ENCODE measurements at regions not wholly inside any gene's neighbourhood (a gene's known extent, or its start where the extent isn't known, plus 50 kb on each side); places are given as distances from the start of the nearest gene placed in this dataset.

DNA sequence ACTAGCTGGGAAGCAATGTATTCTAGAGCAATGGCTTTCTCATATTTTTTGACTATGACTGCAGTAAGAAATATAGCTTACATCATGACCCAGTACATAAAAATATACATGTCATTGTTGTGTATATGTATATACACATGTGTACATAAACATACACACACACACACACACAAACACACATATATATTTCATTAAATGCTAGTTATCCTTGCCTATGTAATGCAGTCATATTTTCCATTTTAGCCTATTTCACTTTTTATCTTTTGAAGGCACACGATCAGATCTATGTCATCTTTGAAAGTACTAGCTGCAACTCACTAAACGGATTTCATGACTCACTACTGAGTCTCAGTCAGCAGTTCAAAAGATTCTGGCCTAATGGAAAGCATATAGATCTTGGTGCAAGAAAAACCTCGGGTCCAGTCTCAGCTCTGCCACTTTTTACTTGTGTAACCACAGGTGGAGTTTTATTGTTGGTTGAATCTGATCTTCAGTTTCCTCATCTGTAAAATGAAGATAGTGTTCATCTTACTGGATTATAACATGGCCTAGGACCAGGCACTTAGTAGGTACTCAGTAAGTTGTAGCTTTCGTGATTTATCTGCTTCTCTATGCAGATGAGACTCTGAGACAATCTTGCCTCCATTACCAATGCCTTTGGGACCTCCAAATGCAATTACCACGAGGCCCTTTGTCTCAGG, 325.6 kb downstream of the RRAGC start:
- TF ChIP-seq, protein P1, sequence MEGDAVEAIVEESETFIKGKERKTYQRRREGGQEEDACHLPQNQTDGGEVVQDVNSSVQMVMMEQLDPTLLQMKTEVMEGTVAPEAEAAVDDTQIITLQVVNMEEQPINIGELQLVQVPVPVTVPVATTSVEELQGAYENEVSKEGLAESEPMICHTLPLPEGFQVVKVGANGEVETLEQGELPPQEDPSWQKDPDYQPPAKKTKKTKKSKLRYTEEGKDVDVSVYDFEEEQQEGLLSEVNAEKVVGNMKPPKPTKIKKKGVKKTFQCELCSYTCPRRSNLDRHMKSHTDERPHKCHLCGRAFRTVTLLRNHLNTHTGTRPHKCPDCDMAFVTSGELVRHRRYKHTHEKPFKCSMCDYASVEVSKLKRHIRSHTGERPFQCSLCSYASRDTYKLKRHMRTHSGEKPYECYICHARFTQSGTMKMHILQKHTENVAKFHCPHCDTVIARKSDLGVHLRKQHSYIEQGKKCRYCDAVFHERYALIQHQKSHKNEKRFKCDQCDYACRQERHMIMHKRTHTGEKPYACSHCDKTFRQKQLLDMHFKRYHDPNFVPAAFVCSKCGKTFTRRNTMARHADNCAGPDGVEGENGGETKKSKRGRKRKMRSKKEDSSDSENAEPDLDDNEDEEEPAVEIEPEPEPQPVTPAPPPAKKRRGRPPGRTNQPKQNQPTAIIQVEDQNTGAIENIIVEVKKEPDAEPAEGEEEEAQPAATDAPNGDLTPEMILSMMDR (IDR thresholded peaks at IDR 0.05; ENCODE audit: low read depth, low read length), result no peak
- no peak for DNase-seq (ENCODE audit: extremely low read depth, low read depth)

DNA sequence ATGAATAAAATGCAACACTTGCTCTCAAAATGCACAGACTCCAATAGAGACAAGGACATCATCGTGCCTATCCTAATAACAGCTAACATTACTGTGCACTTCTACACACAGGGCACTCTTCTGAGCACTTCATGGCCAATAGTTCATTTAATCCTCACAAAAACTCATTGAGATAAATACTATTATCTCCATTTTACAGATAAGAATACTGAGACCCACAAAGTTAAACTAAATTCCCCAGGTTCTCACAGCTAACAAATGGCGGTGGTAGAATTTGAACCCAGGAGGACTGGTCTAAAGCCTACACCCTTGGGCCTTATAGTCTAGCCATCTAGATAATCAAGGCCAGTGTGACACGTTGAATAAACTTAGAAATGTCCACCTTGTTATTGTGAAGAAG, 328.6 kb downstream of the RRAGC start:
- TF ChIP-seq, protein P1 (IDR thresholded peaks at IDR 0.05; ENCODE audit: low read depth, low read length), result no peak
- DNase-seq (ENCODE audit: extremely low read depth, low read depth), result no peak

DNA sequence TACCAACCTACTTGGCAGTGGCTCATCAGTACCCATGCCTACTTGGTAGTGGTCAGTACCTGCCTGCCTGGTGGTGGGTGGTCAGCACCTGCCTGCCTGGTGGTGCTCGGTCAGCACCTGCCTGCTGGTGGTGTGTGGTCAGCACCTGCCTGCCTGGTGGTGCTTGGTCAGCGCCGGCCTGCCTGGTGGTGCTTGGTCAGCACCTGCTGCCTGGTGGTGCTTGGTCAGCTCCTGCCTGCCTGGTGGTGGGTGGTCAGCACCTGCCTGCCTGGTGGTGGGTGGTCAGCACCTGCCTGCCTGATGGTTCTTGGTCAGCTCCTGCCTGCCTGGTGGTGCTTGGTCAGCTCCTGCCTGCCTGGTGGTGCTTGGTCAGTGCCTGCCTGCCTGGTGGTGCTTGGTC, 329.6 kb downstream of the RRAGC start:
- no peak for DNase-seq (ENCODE audit: extremely low read depth, low read depth)
- TF ChIP-seq, protein P1 (IDR thresholded peaks at IDR 0.05; ENCODE audit: low read depth, low read length), result no peak

DNA sequence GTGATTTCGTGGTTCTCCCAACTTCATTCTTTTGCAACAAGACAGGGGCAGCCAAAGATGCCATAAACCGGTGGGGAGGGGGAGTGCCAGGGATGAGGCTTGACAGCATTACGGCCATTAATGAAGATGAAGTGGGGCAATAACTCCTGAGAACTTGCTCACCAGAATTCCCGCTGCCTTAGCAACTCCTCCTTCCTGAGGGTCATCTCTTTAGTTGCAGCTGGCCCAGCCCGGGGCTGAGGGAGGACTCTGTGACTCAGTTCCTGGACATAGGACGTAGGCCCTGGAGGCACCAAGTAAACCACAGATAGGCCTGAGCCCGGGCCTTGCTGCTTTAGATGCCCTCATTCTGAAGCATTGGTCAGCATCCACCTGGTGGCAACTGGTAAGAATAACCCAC, 330.2 kb downstream of the RRAGC start:
- TF ChIP-seq, protein P1 (IDR thresholded peaks at IDR 0.05; ENCODE audit: low read depth, low read length), result no peak
- DNase-seq (ENCODE audit: extremely low read depth, low read depth), result no peak

DNA sequence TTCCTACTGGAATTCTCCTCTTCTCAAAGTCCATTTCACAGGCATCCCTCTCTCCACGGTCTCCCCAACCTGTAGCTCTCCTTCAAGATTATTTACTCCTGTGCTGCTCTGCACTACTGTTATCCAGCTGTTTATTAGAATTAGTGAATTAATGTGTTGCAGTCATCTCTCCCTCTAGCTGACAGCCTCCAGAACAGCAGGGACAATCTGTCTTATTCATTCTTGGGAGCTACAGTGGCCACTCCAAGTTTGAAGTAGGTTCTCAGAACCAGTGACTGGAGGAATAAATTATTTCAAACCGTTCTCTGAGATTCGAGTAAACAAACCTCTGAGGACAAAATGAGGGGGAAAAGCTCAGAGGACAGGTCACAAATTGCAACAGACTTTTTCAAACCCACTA, 330.9 kb downstream of the RRAGC start:
- DNase-seq (ENCODE audit: extremely low read depth, low read depth), result no peak
- TF ChIP-seq, protein P1 (IDR thresholded peaks at IDR 0.05; ENCODE audit: low read depth, low read length), result no peak

DNA sequence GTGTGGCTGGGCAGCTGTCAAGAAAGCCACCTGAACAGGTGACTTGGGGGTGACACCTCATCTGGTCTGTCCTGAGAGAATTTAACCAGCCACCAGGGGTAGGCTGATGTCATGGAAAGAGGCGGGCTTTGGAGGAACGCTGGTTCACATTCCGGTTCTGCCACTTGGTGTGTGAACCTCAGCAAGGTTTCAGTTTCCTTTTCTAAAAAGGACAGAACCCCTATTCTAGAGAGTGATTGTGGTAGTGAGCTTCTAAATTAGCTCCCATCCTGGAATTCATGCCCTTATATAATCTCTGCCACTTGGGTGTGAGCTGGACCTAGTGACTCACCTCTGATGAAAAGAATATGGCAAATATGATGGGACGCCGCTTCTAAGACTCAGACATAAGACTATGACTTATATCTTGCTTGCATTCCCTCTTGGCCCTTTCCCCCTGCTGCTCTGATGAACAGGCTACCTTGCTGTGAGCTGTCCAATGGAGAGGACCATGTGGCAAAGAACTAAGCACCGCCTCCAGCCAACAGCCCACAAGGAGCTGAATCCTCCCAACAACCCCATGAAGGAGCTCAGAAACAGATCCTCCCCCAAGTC, 332.1 kb downstream of the RRAGC start:
- TF ChIP-seq, protein P1 (IDR thresholded peaks at IDR 0.05; ENCODE audit: low read depth, low read length), result no peak
- DNase-seq (ENCODE audit: extremely low read depth, low read depth), result no peak

DNA sequence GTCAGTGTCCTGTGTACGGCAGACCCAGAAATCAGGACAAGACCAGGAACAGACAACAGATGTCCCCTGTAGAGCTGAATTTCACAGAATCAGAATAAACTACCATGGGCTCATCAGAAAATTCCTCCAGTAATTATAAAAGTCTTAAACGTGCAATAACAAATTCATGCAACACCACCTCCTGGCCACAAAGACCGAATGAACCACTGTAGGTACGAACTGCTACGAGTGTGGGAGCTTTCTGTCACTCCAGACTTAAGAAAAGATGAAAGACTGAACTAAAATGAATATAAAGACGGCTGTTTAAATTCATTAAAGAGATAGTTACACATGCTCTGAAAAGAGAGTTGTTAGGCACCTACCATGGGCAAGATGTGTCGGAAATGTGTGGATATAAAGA, 333.5 kb downstream of the RRAGC start:
- DNase-seq (ENCODE audit: extremely low read depth, low read depth), result no peak
- TF ChIP-seq, protein P1 (IDR thresholded peaks at IDR 0.05; ENCODE audit: low read depth, low read length), result no peak

Data from AG09319 (cell line).